ENCODE measurements at regions not wholly inside any gene's neighbourhood (a gene's known extent, or its start where the extent isn't known, plus 50 kb on each side); places are given as distances from the start of the nearest gene placed in this dataset.

GRCh38 chr17:72056155-72056554, 64.7 kb upstream of the SOX9 start:
- TF ChIP-seq, protein P1, sequence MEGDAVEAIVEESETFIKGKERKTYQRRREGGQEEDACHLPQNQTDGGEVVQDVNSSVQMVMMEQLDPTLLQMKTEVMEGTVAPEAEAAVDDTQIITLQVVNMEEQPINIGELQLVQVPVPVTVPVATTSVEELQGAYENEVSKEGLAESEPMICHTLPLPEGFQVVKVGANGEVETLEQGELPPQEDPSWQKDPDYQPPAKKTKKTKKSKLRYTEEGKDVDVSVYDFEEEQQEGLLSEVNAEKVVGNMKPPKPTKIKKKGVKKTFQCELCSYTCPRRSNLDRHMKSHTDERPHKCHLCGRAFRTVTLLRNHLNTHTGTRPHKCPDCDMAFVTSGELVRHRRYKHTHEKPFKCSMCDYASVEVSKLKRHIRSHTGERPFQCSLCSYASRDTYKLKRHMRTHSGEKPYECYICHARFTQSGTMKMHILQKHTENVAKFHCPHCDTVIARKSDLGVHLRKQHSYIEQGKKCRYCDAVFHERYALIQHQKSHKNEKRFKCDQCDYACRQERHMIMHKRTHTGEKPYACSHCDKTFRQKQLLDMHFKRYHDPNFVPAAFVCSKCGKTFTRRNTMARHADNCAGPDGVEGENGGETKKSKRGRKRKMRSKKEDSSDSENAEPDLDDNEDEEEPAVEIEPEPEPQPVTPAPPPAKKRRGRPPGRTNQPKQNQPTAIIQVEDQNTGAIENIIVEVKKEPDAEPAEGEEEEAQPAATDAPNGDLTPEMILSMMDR (IDR thresholded peaks at IDR 0.05) = no peak
- TF ChIP-seq EP300 (IDR thresholded peaks at IDR 0.05) = no peak
- TF ChIP-seq POLR2A (IDR thresholded peaks at IDR 0.05) = no peak

Data from ovary (tissue), 3 donors.